HG02870 (cell line): ENCODE measurements at regions not wholly inside any gene's neighbourhood (a gene's known extent, or its start where the extent isn't known, plus 50 kb on each side); places are given as distances from the start of the nearest gene placed in this dataset.
"Not testable (repeated sequence)": the region's sequence is repeated elsewhere in the genome, so short reads cannot be mapped to it uniquely, and the experiment has no call there.

Experiments used
- ATAC-seq: cut with Tn5 transposase; IDR thresholded peaks from one replicate; pipeline ENCODE4 v1.9.1; 2021; ENCODE audit warnings: mild to moderate bottlenecking, moderate library complexity; ENCODE audit not compliant: unreplicated experiment

DNA sequence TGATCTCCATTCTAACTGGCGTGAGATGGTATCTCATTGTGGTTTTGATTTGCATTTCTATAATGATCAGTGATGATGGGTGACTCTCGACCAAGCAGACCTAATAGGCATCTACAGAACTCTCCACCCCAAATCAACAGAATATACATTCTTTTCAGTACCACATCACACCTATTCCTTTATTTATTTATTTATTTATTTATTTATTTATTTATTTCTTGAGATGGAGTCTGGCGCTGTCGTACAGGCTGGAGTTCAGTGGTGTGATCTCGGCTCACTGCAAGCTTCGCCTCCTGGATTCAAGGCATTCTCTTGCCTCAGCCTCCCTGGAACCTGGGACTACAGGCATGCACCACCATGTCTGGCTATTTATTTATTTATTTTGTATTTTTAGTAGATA is 496.3 kb downstream of the TENT5A start:
- not testable (repeated sequence) for ATAC-seq

GRCh38 chr6:81253821-81254220 is 498.7 kb downstream of the TENT5A start:
- ATAC-seq = no peak

DNA sequence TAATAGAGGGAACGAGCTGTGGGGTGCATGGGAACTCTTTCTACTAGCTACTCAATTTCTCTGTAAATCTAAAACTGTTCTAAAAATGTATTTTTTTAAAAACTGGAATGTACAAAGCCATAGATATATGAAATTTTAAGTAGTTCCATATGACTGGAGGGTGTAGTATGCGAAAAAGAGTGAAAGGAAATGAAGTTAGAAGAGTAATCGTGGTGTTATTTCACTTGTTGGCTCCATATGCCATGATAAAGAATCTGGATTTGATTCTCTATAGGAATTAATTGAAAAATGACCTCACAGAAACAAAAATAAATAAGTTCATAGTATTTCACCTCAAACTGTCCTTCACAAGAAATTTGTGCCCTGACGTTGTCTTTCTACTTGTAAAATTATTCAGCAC is 500.2 kb downstream of the TENT5A start:
- no peak for ATAC-seq

- ATAC-seq = no peak
Observed at GRCh38 chr6:81246200-81246599, 506.3 kb downstream of the TENT5A start.

DNA sequence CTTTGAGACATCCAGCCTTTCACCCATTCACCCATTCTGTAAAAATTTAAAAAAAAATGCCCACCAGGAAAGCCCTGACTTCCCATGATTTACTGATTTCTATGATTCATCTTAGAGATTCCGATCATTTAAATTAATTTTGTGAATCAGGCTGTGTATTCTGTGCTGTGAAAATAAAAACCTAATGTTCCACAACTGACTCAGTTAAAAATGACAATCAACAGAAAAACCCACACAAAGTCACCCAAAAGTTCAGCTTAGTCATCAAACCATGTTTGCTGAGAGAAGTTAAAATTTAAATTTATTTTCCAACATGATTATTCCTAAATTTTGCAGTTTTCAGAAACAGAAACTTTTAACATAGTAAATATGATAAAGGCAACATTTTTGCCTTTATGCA is 509.9 kb downstream of the TENT5A start:
- no peak for ATAC-seq

GRCh38 chr6:81241126-81242041 is 511.1 kb downstream of the TENT5A start:
- ATAC-seq = no peak

DNA sequence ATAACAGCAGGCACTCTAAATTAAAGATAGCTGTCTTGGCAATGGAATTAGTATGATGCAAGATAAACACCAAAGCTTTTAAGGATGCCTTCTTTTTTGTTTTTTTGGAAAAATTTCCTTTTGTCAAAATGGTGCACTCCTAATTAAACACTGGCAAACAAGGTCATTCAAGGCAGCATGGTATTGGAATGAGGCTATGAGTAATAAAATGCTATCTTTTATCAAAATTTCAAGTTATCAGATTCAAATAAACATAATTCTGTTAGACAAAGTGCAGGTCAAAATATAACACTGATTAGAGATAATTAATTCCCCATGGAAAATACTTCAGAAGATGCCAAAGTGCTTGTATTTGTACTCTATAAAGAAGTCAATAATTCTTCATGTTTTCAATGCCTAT is 514.1 kb downstream of the TENT5A start:
- no peak for ATAC-seq

DNA sequence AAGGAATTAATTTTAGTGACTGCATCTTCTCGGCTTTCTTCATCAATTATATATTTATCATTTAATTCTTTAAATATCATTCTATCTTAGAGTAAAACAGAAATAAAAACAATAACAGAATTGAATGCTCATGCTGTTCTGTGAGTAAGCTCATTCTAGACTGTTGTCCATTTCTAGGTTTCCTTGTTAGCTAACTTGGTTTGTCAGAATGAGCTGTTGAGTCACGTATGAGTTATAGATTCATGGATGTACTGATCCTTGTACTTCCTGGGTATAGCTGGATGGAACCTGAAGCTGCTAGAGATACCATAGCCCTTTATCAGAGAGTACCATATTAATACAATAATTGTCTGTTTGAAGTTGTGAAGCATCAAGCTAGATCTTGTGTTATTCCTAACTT is 515.3 kb downstream of the TENT5A start:
- no peak for ATAC-seq

GRCh38 chr6:81235512-81235911 is 517.0 kb downstream of the TENT5A start:
- no peak for ATAC-seq

DNA sequence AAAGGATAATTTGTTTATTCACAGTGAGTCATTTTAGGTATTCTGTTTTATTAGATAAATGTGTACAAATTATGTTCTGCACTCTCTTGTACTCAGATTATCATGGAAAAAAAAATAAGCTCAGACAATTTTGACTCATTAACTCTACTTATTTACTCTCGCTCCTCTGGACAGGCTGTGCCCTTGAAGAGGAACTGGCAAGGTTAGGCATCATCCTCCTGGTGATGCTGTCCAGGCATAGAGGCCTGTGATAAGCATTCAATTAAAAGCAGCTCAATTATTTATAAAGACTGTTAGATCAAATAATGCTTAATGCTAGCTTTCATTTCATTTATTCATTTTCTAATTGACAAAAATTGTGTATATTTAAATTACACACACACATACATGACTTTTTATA is 518.5 kb downstream of the TENT5A start:
- ATAC-seq = no peak

DNA sequence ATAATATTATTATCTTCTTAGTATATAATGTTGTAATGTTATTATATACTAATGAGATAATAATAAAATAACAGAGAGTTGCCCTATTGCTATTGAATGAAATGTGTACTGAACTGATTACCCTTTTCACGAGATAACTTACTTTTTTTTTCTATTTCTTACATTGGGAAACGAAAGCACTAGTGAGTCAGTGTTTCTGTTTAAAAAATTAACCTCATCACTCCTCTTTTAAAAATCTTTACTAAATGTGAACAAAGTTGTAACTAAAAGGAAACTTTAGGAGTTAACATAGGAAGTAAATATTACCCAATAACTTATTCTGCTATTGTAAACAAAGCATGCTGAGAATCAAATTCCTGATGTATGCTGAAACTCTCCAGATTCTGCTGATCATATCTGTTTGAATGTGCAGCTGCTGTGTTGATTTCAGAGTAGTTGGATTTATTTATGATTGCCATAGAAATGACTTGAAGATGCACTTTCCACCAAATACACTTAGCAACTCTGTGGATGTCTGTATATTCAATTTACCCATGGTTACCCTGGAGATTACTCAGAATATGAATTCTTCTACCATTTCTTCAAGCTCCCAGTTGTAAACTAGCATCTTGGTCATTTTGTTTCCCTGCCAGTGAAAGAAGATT is 523.4 kb downstream of the TENT5A start:
- no peak for ATAC-seq

- no peak for ATAC-seq
Observed at GRCh38 chr6:81226957-81227356, 525.5 kb downstream of the TENT5A start.

GRCh38 chr6:81216668-81217067 is 535.8 kb downstream of the TENT5A start:
- ATAC-seq = no peak

GRCh38 chr6:81215092-81215432 is 537.4 kb downstream of the TENT5A start:
- ATAC-seq = no peak

DNA sequence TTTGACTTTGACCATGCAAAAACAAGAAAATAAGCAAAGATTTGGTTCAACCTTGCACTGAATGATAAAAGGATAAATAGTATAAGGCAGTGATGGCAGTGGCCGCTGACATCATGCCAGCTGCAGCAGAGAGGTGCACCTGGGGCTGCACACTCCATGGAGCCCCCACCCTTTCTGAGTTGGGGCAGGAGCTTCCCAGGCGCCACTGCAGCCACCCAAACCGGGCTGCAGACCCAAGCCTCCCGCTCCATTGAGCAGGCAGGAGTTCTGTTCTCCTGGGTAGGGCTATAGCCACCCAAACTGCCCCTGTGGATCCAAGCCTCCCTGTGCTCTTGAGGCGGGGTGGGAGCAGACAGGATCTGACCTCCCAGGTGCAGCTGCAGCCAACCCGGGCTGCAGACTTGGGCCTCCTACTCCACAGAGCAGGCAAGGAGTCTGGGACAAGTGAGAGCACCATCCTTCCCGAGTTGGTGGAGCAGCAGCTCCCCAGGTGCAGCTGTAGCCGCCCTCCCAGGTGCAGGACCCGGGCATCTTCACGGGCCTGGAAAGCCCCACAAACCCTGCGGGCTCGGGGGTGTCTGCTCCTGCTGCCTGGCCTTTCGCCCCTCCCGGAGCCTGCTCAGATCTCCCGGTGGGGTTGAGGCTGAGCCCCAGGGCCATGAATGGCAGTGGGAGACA is 537.9 kb downstream of the TENT5A start:
- ATAC-seq = no peak

DNA sequence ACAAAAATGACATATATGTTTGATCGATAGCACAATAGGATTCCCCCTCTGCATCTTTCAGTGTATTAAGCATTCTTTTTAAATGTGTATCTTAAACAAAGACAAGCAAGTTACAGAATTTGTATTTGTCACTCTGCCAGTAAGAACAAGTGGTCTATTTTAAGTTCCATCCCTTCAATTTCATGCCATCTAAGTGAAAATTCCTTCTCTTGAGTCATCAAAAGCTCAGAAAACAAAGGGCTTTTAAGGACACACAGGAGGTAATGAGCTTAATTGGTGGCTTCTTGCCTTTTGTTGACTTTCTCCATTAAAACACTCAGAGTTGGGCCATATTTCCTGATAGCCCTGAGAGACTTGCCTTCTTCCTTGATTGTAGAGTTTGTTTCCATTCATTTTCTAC is 547.8 kb downstream of the TENT5A start:
- no peak for ATAC-seq

DNA sequence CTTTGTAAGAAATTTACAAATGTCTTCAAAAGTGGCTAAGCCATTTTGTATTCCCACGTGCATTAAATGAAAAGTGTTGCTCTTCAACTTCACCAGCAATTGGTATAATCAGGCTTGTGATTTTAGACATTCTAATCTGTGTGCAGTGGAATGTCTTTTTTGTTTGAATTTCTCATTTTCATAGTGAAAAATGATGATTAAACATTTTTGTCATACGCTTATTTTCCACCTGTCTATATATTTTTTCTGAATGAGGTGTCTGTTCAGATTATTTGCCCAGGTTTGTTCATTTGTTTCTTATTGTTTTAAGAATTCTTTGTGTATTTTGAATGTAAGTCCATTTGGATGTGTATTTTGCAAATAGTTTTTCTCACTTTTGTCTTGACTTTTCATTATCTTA is 558.1 kb downstream of the TENT5A start:
- no peak for ATAC-seq

GRCh38 chr6:81172056-81172740 is 580.3 kb downstream of the TENT5A start:
- no peak for ATAC-seq

DNA sequence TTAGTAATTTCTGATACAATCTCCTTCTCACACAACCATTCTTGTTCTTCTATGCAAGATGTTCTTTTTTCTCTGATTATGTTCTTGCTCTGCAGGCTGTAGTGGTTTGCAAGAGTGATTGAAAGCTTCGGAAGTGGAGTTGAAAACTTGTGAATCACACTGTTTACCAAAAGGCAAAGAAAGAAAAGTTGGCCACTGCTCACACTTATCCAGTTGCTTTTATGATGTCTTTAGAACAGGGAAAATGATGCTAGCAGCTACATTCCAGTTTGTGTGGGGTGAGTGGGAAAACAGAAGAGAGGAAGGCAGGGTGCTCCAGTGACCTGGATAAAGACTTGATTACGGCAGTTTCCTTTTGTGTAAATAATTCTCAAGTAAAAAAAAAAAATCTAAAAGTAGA is 583.3 kb downstream of the TENT5A start:
- ATAC-seq = no peak

DNA sequence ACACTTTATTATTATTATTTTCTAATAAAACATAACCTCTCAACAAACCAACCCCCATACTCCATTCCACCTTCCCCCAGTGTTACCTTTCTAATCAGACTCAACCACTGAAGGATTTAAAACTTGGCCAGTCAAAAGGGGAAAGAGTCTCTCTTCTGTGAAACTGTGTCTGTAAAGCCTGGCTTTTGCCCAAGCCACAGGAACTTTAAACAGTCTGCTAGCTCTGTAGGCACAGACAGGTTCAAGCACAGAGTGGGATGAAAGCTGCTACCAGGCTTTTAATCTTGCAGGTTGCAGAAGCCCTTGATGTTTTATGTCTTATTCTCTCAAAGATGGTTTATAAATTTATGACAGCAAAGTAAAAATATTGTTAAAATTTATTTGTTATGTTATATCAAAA is 585.7 kb downstream of the TENT5A start:
- ATAC-seq = no peak

- ATAC-seq = no peak
Observed at GRCh38 chr6:81158956-81159355, 593.5 kb downstream of the TENT5A start.
